Naive thymus-derived CD4-positive, alpha-beta T cell (primary cell): ENCODE measurements at regions not wholly inside any gene's neighbourhood (a gene's known extent, or its start where the extent isn't known, plus 50 kb on each side); places are given as distances from the start of the nearest gene placed in this dataset.

ENCODE experiments used
- ATAC-seq: fragments of 150-1000 bp; cut with Tn5 transposase; 2 replicates; pipeline ENCODE4 v1.10.0; 2021; ENCODE audit warnings: mild to moderate bottlenecking, moderate library complexity
- CTCF ChIA-PET: fragments of 350-600 bp; sonication (Branson Sonifier 250); formaldehyde crosslinking; loops from one replicate; lab custom pipeline; 2021; ENCODE audit warnings: antibody characterized with exemption; lab: Charles Lee
- POLR2A ChIA-PET: fragments of 350-600 bp; sonication (Branson Sonifier 250); formaldehyde crosslinking; loops from one replicate; lab custom pipeline; 2021; ENCODE audit warnings: antibody characterized with exemption, inconsistent platforms; lab: Charles Lee
- DNase-seq, 9 donors: peaks; one replicate each; pipeline versions ENCODE4 v3.0.0 to v3.0.0-alpha.2; 2020 to 2022; ENCODE audit warnings: mixed read lengths in 1 of 9
- H3K27ac ChIP-seq: one replicate; pipeline ENCODE4 v1.7.0; 2013; ENCODE audit warnings: mild to moderate bottlenecking, low read depth, low read length, moderate library complexity
- H3K27me3 ChIP-seq, 2 donors: one replicate each; pipeline ENCODE4 v1.7.0; 2013; ENCODE audit warnings: low read length in 2 of 2, mild to moderate bottlenecking in 2 of 2, moderate library complexity in 2 of 2; ENCODE audit not compliant: control insufficient read depth in 2 of 2, insufficient read depth in 2 of 2
- H3K36me3 ChIP-seq, 3 experiments: 1 replicate in 2 of 3; 2 replicates in 1 of 3; pipeline ENCODE4 v1.7.0; 2013; ENCODE audit warnings: low read length in 3 of 3, mild to moderate bottlenecking in 3 of 3, moderate library complexity in 1 of 3; ENCODE audit not compliant: insufficient read depth in 3 of 3, control insufficient read depth in 2 of 3
- H3K4me1 ChIP-seq, 2 donors: one replicate each; pipeline ENCODE4 v1.7.0; 2013; ENCODE audit warnings: low read length in 2 of 2, mild to moderate bottlenecking in 2 of 2, moderate library complexity in 1 of 2; ENCODE audit not compliant: control insufficient read depth in 2 of 2, insufficient read depth in 2 of 2
- H3K4me3 ChIP-seq: 2 replicates; pipeline ENCODE4 v1.7.0; 2013; ENCODE audit warnings: mild to moderate bottlenecking, low read length
- H3K9me3 ChIP-seq, 3 experiments: 1 replicate in 2 of 3; 2 replicates in 1 of 3; pipeline ENCODE4 v1.7.0; 2013; ENCODE audit warnings: low read length in 3 of 3; ENCODE audit not compliant: control insufficient read depth in 2 of 3
- H3K27ac Mint-ChIP-seq, 9 donors: one replicate each; pipeline ENCODE4 v1.8.0; 2020 to 2022; ENCODE audit warnings: mixed read lengths in 9 of 9, mild to moderate bottlenecking in 8 of 9, moderate library complexity in 5 of 9, inconsistent platforms in 2 of 9
- H3K27me3 Mint-ChIP-seq, 5 donors: one replicate each; pipeline ENCODE4 v1.8.0; 2021 to 2022; ENCODE audit warnings: mixed read lengths in 5 of 5, mild to moderate bottlenecking in 1 of 5
- H3K36me3 Mint-ChIP-seq, 5 donors: one replicate each; pipeline ENCODE4 v1.8.0; 2020 to 2022; ENCODE audit warnings: mixed read lengths in 5 of 5, mild to moderate bottlenecking in 3 of 5, inconsistent platforms in 1 of 5
- H3K4me1 Mint-ChIP-seq, 7 donors: one replicate each; pipeline ENCODE4 v1.8.0; 2020 to 2022; ENCODE audit warnings: mixed read lengths in 7 of 7, mild to moderate bottlenecking in 3 of 7, inconsistent platforms in 1 of 7
- H3K4me3 Mint-ChIP-seq, 10 donors: one replicate each; pipeline ENCODE4 v1.8.0; 2020 to 2022; ENCODE audit warnings: mild to moderate bottlenecking in 10 of 10, mixed read lengths in 10 of 10, moderate library complexity in 6 of 10, inconsistent platforms in 2 of 10
- H3K9me3 Mint-ChIP-seq, 11 donors: one replicate each; pipeline ENCODE4 v1.8.0; 2020 to 2022; ENCODE audit warnings: mixed read lengths in 11 of 11, mild to moderate bottlenecking in 4 of 11, inconsistent platforms in 1 of 11, moderate library complexity in 1 of 11
- intact Hi-C, 2 donors: fragments of 100-400 bp; cut with micrococcal nuclease; formaldehyde crosslinking; loops; one replicate each; pipeline ENCODE4 v1.15.1; 2023

DNA sequence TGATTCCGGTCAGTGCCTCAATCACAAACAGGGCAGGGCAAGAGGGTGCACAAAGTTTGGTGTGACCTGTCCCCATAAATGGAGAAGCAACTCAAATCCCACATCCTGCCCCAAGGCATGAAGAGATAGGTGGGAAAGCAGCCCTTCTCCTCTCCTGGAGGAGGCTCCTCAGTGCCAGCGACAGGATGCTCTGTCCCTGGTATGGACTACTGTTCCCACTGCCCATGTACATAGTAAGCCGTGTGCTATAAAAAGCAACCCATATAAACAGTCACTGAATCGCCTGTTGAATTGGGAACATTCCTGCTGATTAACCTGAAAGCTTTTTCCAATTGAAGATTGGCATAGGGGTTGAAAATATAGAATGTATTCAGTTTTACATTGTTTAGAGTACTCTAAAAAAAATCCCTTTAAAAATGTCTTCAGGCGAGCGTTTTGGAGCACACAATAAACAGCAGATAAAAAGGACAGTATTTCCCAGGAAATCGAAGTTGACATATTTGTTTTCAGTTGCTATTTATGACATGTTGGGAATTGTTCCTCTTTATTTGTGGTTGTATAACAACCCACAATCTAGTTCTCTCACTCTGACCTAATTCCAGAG is 513.9 kb downstream of the DIRAS2 start:
- DNase-seq = no peak
- no peaks in the 10 kb centered on the region for H3K4me1 Mint-ChIP-seq
- ChIA-PET CTCF (no interaction called here), POLR2A (no interaction called here)
- H3K27me3 Mint-ChIP-seq = peaks cover 28 to 39% (median 33%) of the 10 kb centered on the region in 5 donors
- intact Hi-C loops = no loop called here
- no peaks in the 10 kb centered on the region for H3K27me3 ChIP-seq
- ATAC-seq = no peak
- no peaks in the 10 kb centered on the region for H3K36me3 Mint-ChIP-seq
- H3K27ac Mint-ChIP-seq = no peak overlapping the region
- H3K4me3 ChIP-seq = no peak overlapping the region
- H3K4me1 ChIP-seq = no peaks in the 10 kb centered on the region
- no peak overlapping the region for H3K27ac ChIP-seq
- no peaks in the 10 kb centered on the region for H3K36me3 ChIP-seq
- H3K9me3 ChIP-seq = no peaks in the 10 kb centered on the region
- H3K4me3 Mint-ChIP-seq = no peak overlapping the region
- peaks cover 0 to 14% (median 5%) of the 10 kb centered on the region in 11 donors for H3K9me3 Mint-ChIP-seq

- Mint-ChIP-seq H3K27me3 (peaks cover 28 to 36% (median 34%) of the 10 kb centered on the region in 5 donors), H3K4me3 (no peak overlapping the region), H3K9me3 (peaks cover 0 to 8% (median 2%) of the 10 kb centered on the region in 11 donors), H3K27ac (no peak overlapping the region), H3K4me1 (no peaks in the 10 kb centered on the region), H3K36me3 (no peaks in the 10 kb centered on the region)
- H3K9me3 ChIP-seq = no peaks in the 10 kb centered on the region
- ChIA-PET POLR2A (no interaction called here), CTCF (no interaction called here)
- no peak overlapping the region for H3K4me3 ChIP-seq
- H3K27me3 ChIP-seq = no peaks in the 10 kb centered on the region
- no peaks in the 10 kb centered on the region for H3K36me3 ChIP-seq
- no peaks in the 10 kb centered on the region for H3K4me1 ChIP-seq
- no peak overlapping the region for H3K27ac ChIP-seq
- intact Hi-C loops = no loop called here
- DNase-seq = no peak
- ATAC-seq = no peak
Observed at GRCh38 chr9:90129446-90129845, 513.2 kb downstream of the DIRAS2 start.

GRCh38 chr9:90131568-90131967 is 511.1 kb downstream of the DIRAS2 start:
- Mint-ChIP-seq H3K4me1 (no peaks in the 10 kb centered on the region), H3K9me3 (peaks cover 0 to 1% (median 0%) of the 10 kb centered on the region in 11 donors), H3K27me3 (peaks cover 22 to 32% (median 26%) of the 10 kb centered on the region in 5 donors), H3K27ac (no peak overlapping the region), H3K4me3 (no peak overlapping the region), H3K36me3 (no peaks in the 10 kb centered on the region)
- ATAC-seq (no peak), DNase-seq (no peak)
- H3K36me3 ChIP-seq = no peaks in the 10 kb centered on the region
- no peak overlapping the region for H3K27ac ChIP-seq
- ChIA-PET CTCF (interaction anchor here (1.3 kb wide), 1 partner anchor 10 kb away, joined by 3 read pairs; no protein-coding TSS in a partner anchor), POLR2A (no interaction called here)
- no peaks in the 10 kb centered on the region for H3K9me3 ChIP-seq
- intact Hi-C loops = no loop called here
- H3K4me1 ChIP-seq = no peaks in the 10 kb centered on the region
- H3K4me3 ChIP-seq = no peak overlapping the region
- no peaks in the 10 kb centered on the region for H3K27me3 ChIP-seq

DNA sequence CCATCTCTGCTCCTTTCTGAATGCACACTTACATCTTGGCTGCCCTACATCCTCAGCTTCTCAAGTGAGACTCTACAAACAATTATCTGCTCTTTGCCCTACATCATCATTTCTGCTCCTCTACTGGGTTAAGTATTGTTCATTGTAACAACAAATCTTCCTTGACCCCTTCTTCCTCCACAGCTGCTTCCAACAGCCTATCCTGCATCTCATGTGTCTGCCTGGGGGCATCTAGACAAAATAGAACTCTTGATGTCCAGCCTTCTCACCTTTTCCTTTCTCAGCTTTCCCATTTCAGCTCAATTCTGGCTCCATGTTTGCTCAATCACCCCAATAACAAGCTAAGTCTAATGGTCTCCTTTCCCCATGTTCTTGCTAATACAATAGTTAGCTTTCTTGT is 509.8 kb downstream of the DIRAS2 start:
- ChIA-PET CTCF (no interaction called here), POLR2A (no interaction called here)
- ATAC-seq (no peak), DNase-seq (no peak)
- Histone ChIP-seq H3K4me1 (no peaks in the 10 kb centered on the region), H3K27ac (no peak overlapping the region), H3K4me3 (no peak overlapping the region), H3K9me3 (no peaks in the 10 kb centered on the region), H3K27me3 (no peaks in the 10 kb centered on the region), H3K36me3 (no peaks in the 10 kb centered on the region)
- Mint-ChIP-seq H3K27me3 (peaks cover 18 to 34% (median 20%) of the 10 kb centered on the region in 5 donors), H3K36me3 (no peaks in the 10 kb centered on the region), H3K4me3 (no peak overlapping the region), H3K27ac (no peak overlapping the region), H3K9me3 (peaks cover 0 to 1% (median 0%) of the 10 kb centered on the region in 11 donors), H3K4me1 (no peaks in the 10 kb centered on the region)
- intact Hi-C loops = no loop called here

DNA sequence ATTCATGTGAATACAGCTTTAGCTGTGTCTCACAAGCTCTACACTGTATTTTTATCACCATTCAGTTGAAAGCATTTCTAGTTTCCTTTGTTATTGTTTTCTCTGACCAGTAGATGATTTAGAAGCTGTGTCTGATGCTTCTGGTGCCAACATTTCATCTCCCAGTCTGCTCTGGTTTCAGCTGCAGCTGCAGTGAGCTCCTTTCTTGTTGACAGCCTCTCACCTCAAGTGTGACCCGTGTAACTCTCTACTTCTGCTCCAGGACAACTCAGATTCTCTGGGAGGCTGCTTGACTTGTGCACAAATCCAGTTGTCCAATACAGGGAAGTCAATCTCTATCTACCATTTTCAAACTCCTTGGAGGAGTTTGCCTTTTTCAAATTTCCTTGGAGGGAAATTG is 504.8 kb downstream of the DIRAS2 start:
- Histone ChIP-seq H3K9me3 (no peaks in the 10 kb centered on the region), H3K27ac (no peak overlapping the region), H3K36me3 (no peaks in the 10 kb centered on the region), H3K27me3 (no peaks in the 10 kb centered on the region), H3K4me1 (no peaks in the 10 kb centered on the region), H3K4me3 (no peak overlapping the region)
- H3K27me3 Mint-ChIP-seq = peaks cover 16 to 41% (median 22%) of the 10 kb centered on the region in 5 donors
- peaks cover 0 to 1% (median 0%) of the 10 kb centered on the region in 11 donors for H3K9me3 Mint-ChIP-seq
- CTCF ChIA-PET = no interaction called here
- H3K27ac Mint-ChIP-seq = no peak overlapping the region
- POLR2A ChIA-PET = no interaction called here
- intact Hi-C loops = no loop called here
- ATAC-seq (no peak), DNase-seq (no peak)
- peaks cover 0 to 6% (median 5%) of the 10 kb centered on the region in 7 donors for H3K4me1 Mint-ChIP-seq
- no peaks in the 10 kb centered on the region for H3K36me3 Mint-ChIP-seq
- no peak overlapping the region for H3K4me3 Mint-ChIP-seq

- Histone ChIP-seq H3K27ac (no peak overlapping the region), H3K9me3 (no peaks in the 10 kb centered on the region), H3K4me1 (no peaks in the 10 kb centered on the region), H3K27me3 (no peaks in the 10 kb centered on the region), H3K36me3 (no peaks in the 10 kb centered on the region), H3K4me3 (no peak overlapping the region)
- POLR2A ChIA-PET = no interaction called here
- ATAC-seq = no peak
- no peak overlapping the region for H3K4me3 Mint-ChIP-seq
- peaks cover 0 to under 1% (median 0%) of the 10 kb centered on the region in 11 donors for H3K9me3 Mint-ChIP-seq
- DNase-seq = no peak
- H3K27ac Mint-ChIP-seq = no peak overlapping the region
- H3K27me3 Mint-ChIP-seq = peaks cover 16 to 51% (median 22%) of the 10 kb centered on the region in 5 donors
- no peaks in the 10 kb centered on the region for H3K36me3 Mint-ChIP-seq
- peaks cover 0 to 6% (median 5%) of the 10 kb centered on the region in 7 donors for H3K4me1 Mint-ChIP-seq
- CTCF ChIA-PET = interaction anchor here (0.9 kb wide), 1 partner anchor 136 kb away, joined by 3 read pairs; no protein-coding TSS in a partner anchor
- intact Hi-C loops = loop anchor here (5.0 kb wide), 1 partner anchor 617 kb away; no protein-coding TSS in a partner anchor
Observed at GRCh38 chr9:90140131-90140818, 502.3 kb downstream of the DIRAS2 start.
